ENCODE measurements at regions not wholly inside any gene's neighbourhood (a gene's known extent, or its start where the extent isn't known, plus 50 kb on each side); places are given as distances from the start of the nearest gene placed in this dataset.

GRCh38 chr18:75533950-75534349 is 106.4 kb upstream of the SMIM21 start:
- H3K27me3 Mint-ChIP-seq: peaks cover 5% of the 10 kb centered on the region
- ChIA-PET POLR2A (no interaction called here), CTCF (no interaction called here)
- no peaks in the 10 kb centered on the region for H3K9me3 Mint-ChIP-seq
- H3K36me3 Mint-ChIP-seq: no peaks in the 10 kb centered on the region
- no peaks in the 10 kb centered on the region for H3K4me1 Mint-ChIP-seq (ENCODE audit: low read depth)
- no peak overlapping the region for H3K4me3 Mint-ChIP-seq
- no peak overlapping the region for H3K27ac Mint-ChIP-seq
- intact Hi-C loops (cut with micrococcal nuclease): no loop called here
- no peak for DNase-seq

GRCh38 chr18:75533209-75533608 is 105.7 kb upstream of the SMIM21 start:
- Mint-ChIP-seq H3K27me3 (peaks cover 2% of the 10 kb centered on the region), H3K4me1 (ENCODE audit: low read depth) (no peaks in the 10 kb centered on the region), H3K27ac (no peak overlapping the region), H3K9me3 (no peaks in the 10 kb centered on the region), H3K36me3 (no peaks in the 10 kb centered on the region), H3K4me3 (no peak overlapping the region)
- DNase-seq: no peak
- intact Hi-C loops (cut with micrococcal nuclease): no loop called here
- CTCF ChIA-PET: no interaction called here
- POLR2A ChIA-PET: no interaction called here

GRCh38 chr18:75531851-75532459 is 104.5 kb upstream of the SMIM21 start:
- Mint-ChIP-seq H3K27ac (no peak overlapping the region), H3K4me1 (ENCODE audit: low read depth) (no peaks in the 10 kb centered on the region), H3K9me3 (no peaks in the 10 kb centered on the region), H3K4me3 (no peak overlapping the region), H3K36me3 (no peaks in the 10 kb centered on the region), H3K27me3 (peaks cover 6% of the 10 kb centered on the region)
- ChIA-PET POLR2A (no interaction called here), CTCF (no interaction called here)
- intact Hi-C loops (cut with micrococcal nuclease): no loop called here
- no peak for DNase-seq

GRCh38 chr18:75531212-75531850 is 103.8 kb upstream of the SMIM21 start:
- CTCF ChIA-PET: no interaction called here
- DNase-seq: no peak
- H3K4me3 Mint-ChIP-seq: no peak overlapping the region
- intact Hi-C loops (cut with micrococcal nuclease): no loop called here
- H3K4me1 Mint-ChIP-seq (ENCODE audit: low read depth): no peaks in the 10 kb centered on the region
- no peaks in the 10 kb centered on the region for H3K9me3 Mint-ChIP-seq
- POLR2A ChIA-PET: no interaction called here
- peaks cover 8% of the 10 kb centered on the region for H3K27me3 Mint-ChIP-seq
- no peak overlapping the region for H3K27ac Mint-ChIP-seq
- no peaks in the 10 kb centered on the region for H3K36me3 Mint-ChIP-seq

GRCh38 chr18:75530566-75531211 is 103.2 kb upstream of the SMIM21 start:
- CTCF ChIA-PET: no interaction called here
- intact Hi-C loops (cut with micrococcal nuclease): no loop called here
- peaks cover 12% of the 10 kb centered on the region for H3K27me3 Mint-ChIP-seq
- DNase-seq: no peak
- H3K9me3 Mint-ChIP-seq: no peaks in the 10 kb centered on the region
- no peak overlapping the region for H3K27ac Mint-ChIP-seq
- no peaks in the 10 kb centered on the region for H3K36me3 Mint-ChIP-seq
- no peaks in the 10 kb centered on the region for H3K4me1 Mint-ChIP-seq (ENCODE audit: low read depth)
- no peak overlapping the region for H3K4me3 Mint-ChIP-seq
- POLR2A ChIA-PET: no interaction called here

- Mint-ChIP-seq H3K27me3 (peaks cover 14% of the 10 kb centered on the region), H3K36me3 (no peaks in the 10 kb centered on the region), H3K9me3 (no peaks in the 10 kb centered on the region), H3K27ac (no peak overlapping the region), H3K4me3 (no peak overlapping the region), H3K4me1 (ENCODE audit: low read depth) (no peaks in the 10 kb centered on the region)
- ChIA-PET CTCF (no interaction called here), POLR2A (no interaction called here)
- intact Hi-C loops (cut with micrococcal nuclease): no loop called here
- DNase-seq: no peak
Measured at GRCh38 chr18:75530118-75530517, 102.6 kb upstream of the SMIM21 start.

- CTCF ChIA-PET: no interaction called here
- POLR2A ChIA-PET: no interaction called here
- H3K9me3 Mint-ChIP-seq: no peaks in the 10 kb centered on the region
- no peaks in the 10 kb centered on the region for H3K36me3 Mint-ChIP-seq
- intact Hi-C loops (cut with micrococcal nuclease): no loop called here
- DNase-seq: no peak
- no peaks in the 10 kb centered on the region for H3K4me1 Mint-ChIP-seq (ENCODE audit: low read depth)
- H3K27me3 Mint-ChIP-seq: peaks cover 14% of the 10 kb centered on the region
- no peak overlapping the region for H3K27ac Mint-ChIP-seq
- H3K4me3 Mint-ChIP-seq: no peak overlapping the region
Measured at GRCh38 chr18:75529394-75529793, 101.9 kb upstream of the SMIM21 start.

- POLR2A ChIA-PET: no interaction called here
- intact Hi-C loops (cut with micrococcal nuclease): no loop called here
- no peak for DNase-seq
- H3K9me3 Mint-ChIP-seq: no peaks in the 10 kb centered on the region
- no peak overlapping the region for H3K27ac Mint-ChIP-seq
- H3K36me3 Mint-ChIP-seq: no peaks in the 10 kb centered on the region
- no peak overlapping the region for H3K4me3 Mint-ChIP-seq
- CTCF ChIA-PET: no interaction called here
- peaks cover 17% of the 10 kb centered on the region for H3K27me3 Mint-ChIP-seq
- no peaks in the 10 kb centered on the region for H3K4me1 Mint-ChIP-seq (ENCODE audit: low read depth)
Measured at GRCh38 chr18:75527848-75528685, 100.6 kb upstream of the SMIM21 start.

- intact Hi-C loops (cut with micrococcal nuclease): no loop called here
- H3K36me3 Mint-ChIP-seq: no peaks in the 10 kb centered on the region
- CTCF ChIA-PET: no interaction called here
- H3K4me1 Mint-ChIP-seq (ENCODE audit: low read depth): no peaks in the 10 kb centered on the region
- peaks cover 17% of the 10 kb centered on the region for H3K27me3 Mint-ChIP-seq
- POLR2A ChIA-PET: no interaction called here
- no peak for DNase-seq
- no peaks in the 10 kb centered on the region for H3K9me3 Mint-ChIP-seq
- no peak overlapping the region for H3K4me3 Mint-ChIP-seq
- H3K27ac Mint-ChIP-seq: no peak overlapping the region
Measured at GRCh38 chr18:75526038-75526437, 98.5 kb upstream of the SMIM21 start.

GRCh38 chr18:75525331-75525730 is 97.8 kb upstream of the SMIM21 start:
- no peak overlapping the region for H3K4me3 Mint-ChIP-seq
- no peaks in the 10 kb centered on the region for H3K36me3 Mint-ChIP-seq
- H3K4me1 Mint-ChIP-seq (ENCODE audit: low read depth): no peaks in the 10 kb centered on the region
- intact Hi-C loops (cut with micrococcal nuclease): no loop called here
- CTCF ChIA-PET: no interaction called here
- no peak for DNase-seq
- POLR2A ChIA-PET: no interaction called here
- H3K27me3 Mint-ChIP-seq: peaks cover 17% of the 10 kb centered on the region
- no peaks in the 10 kb centered on the region for H3K9me3 Mint-ChIP-seq
- no peak overlapping the region for H3K27ac Mint-ChIP-seq

- DNase-seq: no peak
- Mint-ChIP-seq H3K4me3 (no peak overlapping the region), H3K4me1 (ENCODE audit: low read depth) (no peaks in the 10 kb centered on the region), H3K27ac (no peak overlapping the region), H3K9me3 (no peaks in the 10 kb centered on the region), H3K36me3 (no peaks in the 10 kb centered on the region), H3K27me3 (peaks cover 17% of the 10 kb centered on the region)
- intact Hi-C loops (cut with micrococcal nuclease): no loop called here
- CTCF ChIA-PET: no interaction called here
- POLR2A ChIA-PET: no interaction called here
Measured at GRCh38 chr18:75524841-75525240, 97.3 kb upstream of the SMIM21 start.

- H3K9me3 Mint-ChIP-seq: no peaks in the 10 kb centered on the region
- DNase-seq: no peak
- no peak overlapping the region for H3K27ac Mint-ChIP-seq
- no peaks in the 10 kb centered on the region for H3K4me1 Mint-ChIP-seq (ENCODE audit: low read depth)
- no peak overlapping the region for H3K4me3 Mint-ChIP-seq
- intact Hi-C loops (cut with micrococcal nuclease): no loop called here
- no peaks in the 10 kb centered on the region for H3K36me3 Mint-ChIP-seq
- ChIA-PET CTCF (no interaction called here), POLR2A (no interaction called here)
- H3K27me3 Mint-ChIP-seq: peaks cover 17% of the 10 kb centered on the region
Measured at GRCh38 chr18:75524181-75524580, 96.7 kb upstream of the SMIM21 start.
